ENCODE measurements at regions not wholly inside any gene's neighbourhood (a gene's known extent, or its start where the extent isn't known, plus 50 kb on each side); places are given as distances from the start of the nearest gene placed in this dataset.

GRCh38 chr3:64385277-64385676 is 160.0 kb upstream of the PRICKLE2 start:
- H3K9me3 Mint-ChIP-seq, result peaks cover 0 to 2% (median 0%) of the 10 kb centered on the region in 7 donors
- Histone ChIP-seq H3K79me2 (ENCODE audit: insufficient read depth, low read length) (no peaks in the 10 kb centered on the region), H3K4me1 (ENCODE audit: control insufficient read depth in 1 of 2, insufficient read depth in 2 of 2, low read length in 2 of 2) (no peaks in the 10 kb centered on the region), H3K27me3 (ENCODE audit: control insufficient read depth in 2 of 2, insufficient read depth in 2 of 2, low read length in 2 of 2) (no peaks in the 10 kb centered on the region), H3K9ac (ENCODE audit: insufficient read depth, low read length, poor library complexity, severe bottlenecking) (no peak overlapping the region), H3K36me3 (replicated peaks in 1 of 2; ENCODE audit: control insufficient read depth in 1 of 2, insufficient read depth in 2 of 2, low read length in 2 of 2) (no peaks in the 10 kb centered on the region), H3K4me2 (replicated peaks; ENCODE audit: extremely low read depth, low read length, poor library complexity, severe bottlenecking) (no peak overlapping the region), H3K9me3 (replicated peaks in 1 of 2; ENCODE audit: control insufficient read depth in 1 of 2, insufficient read depth in 1 of 2, low read length in 2 of 2) (no peaks in the 10 kb centered on the region), H4K20me1 (ENCODE audit: insufficient read depth, low read length) (no peaks in the 10 kb centered on the region), H3K4me3 (replicated peaks in 1 of 3; ENCODE audit: low read depth in 2 of 3, low read length in 3 of 3) (no peak overlapping the region), H3K27ac (ENCODE audit: low read depth in 1 of 2, low read length in 2 of 2) (no peak overlapping the region), H2AFZ (ENCODE audit: insufficient read depth, low read depth, low read length, poor library complexity, severe bottlenecking) (no peak overlapping the region)
- WGBS (ENCODE audit: insufficient coverage), result 100% methylated on average over 1 of the region's 5 CpGs
- intact Hi-C loops (cut with micrococcal nuclease), result no loop called here
- H3K27ac Mint-ChIP-seq, result no peak overlapping the region
- H3K36me3 Mint-ChIP-seq, result no peaks in the 10 kb centered on the region
- H3K4me3 Mint-ChIP-seq, result no peak overlapping the region
- DNase-seq, result no peak
- H3K4me1 Mint-ChIP-seq, result no peaks in the 10 kb centered on the region
- no peak for TF ChIP-seq CTCF (IDR thresholded peaks at IDR 0.05)
- peaks cover 0 to 2% (median 0%) of the 10 kb centered on the region in 3 donors for H3K27me3 Mint-ChIP-seq (ENCODE audit: low read depth in 3 of 3)

- H3K27ac ChIP-seq (ENCODE audit: low read depth in 1 of 2, low read length in 2 of 2), result no peak overlapping the region
- Mint-ChIP-seq H3K27me3 (ENCODE audit: low read depth in 3 of 3) (peaks cover 0 to 2% (median 0%) of the 10 kb centered on the region in 3 donors), H3K4me1 (no peaks in the 10 kb centered on the region), H3K4me3 (no peak overlapping the region), H3K27ac (no peak overlapping the region), H3K36me3 (no peaks in the 10 kb centered on the region), H3K9me3 (peaks cover 0 to 2% (median 0%) of the 10 kb centered on the region in 7 donors)
- no peak overlapping the region for H2AFZ ChIP-seq (ENCODE audit: insufficient read depth, low read depth, low read length, poor library complexity, severe bottlenecking)
- no peak overlapping the region for H3K4me3 ChIP-seq (replicated peaks in 1 of 3; ENCODE audit: low read depth in 2 of 3, low read length in 3 of 3)
- TF ChIP-seq CTCF (IDR thresholded peaks at IDR 0.05), result no peak
- H4K20me1 ChIP-seq (ENCODE audit: insufficient read depth, low read length), result no peaks in the 10 kb centered on the region
- H3K27me3 ChIP-seq (ENCODE audit: control insufficient read depth in 2 of 2, insufficient read depth in 2 of 2, low read length in 2 of 2), result no peaks in the 10 kb centered on the region
- intact Hi-C loops (cut with micrococcal nuclease), result no loop called here
- DNase-seq, result no peak
- no peaks in the 10 kb centered on the region for H3K4me1 ChIP-seq (ENCODE audit: control insufficient read depth in 1 of 2, insufficient read depth in 2 of 2, low read length in 2 of 2)
- 80% methylated on average over 1 of the region's 3 CpGs for WGBS (ENCODE audit: insufficient coverage)
- no peaks in the 10 kb centered on the region for H3K9me3 ChIP-seq (replicated peaks in 1 of 2; ENCODE audit: control insufficient read depth in 1 of 2, insufficient read depth in 1 of 2, low read length in 2 of 2)
- H3K4me2 ChIP-seq (replicated peaks; ENCODE audit: extremely low read depth, low read length, poor library complexity, severe bottlenecking), result no peak overlapping the region
- no peaks in the 10 kb centered on the region for H3K79me2 ChIP-seq (ENCODE audit: insufficient read depth, low read length)
- H3K9ac ChIP-seq (ENCODE audit: insufficient read depth, low read length, poor library complexity, severe bottlenecking), result no peak overlapping the region
- no peaks in the 10 kb centered on the region for H3K36me3 ChIP-seq (replicated peaks in 1 of 2; ENCODE audit: control insufficient read depth in 1 of 2, insufficient read depth in 2 of 2, low read length in 2 of 2)
These were observed 159.3 kb upstream of the PRICKLE2 start for GRCh38 chr3:64384561-64384960.

Data from CD14-positive monocyte (primary cell).